ENCODE measurements at regions not wholly inside any gene's neighbourhood (a gene's known extent, or its start where the extent isn't known, plus 50 kb on each side); places are given as distances from the start of the nearest gene placed in this dataset.

GRCh38 chr11:45057938-45058646 lies 88.3 kb upstream of the PRDM11 start:
- Histone ChIP-seq H4K20me1 (ENCODE audit: control insufficient read depth, insufficient read depth, low read depth, low read length) (no peaks in the 10 kb centered on the region), H3K79me2 (ENCODE audit: control insufficient read depth, low read length) (no peaks in the 10 kb centered on the region), H3K27ac (ENCODE audit: low read depth, low read length) (no peak overlapping the region), H3K36me3 (ENCODE audit: control insufficient read depth, low read length) (no peaks in the 10 kb centered on the region), H3K27me3 (ENCODE audit: control insufficient read depth, low read length) (no peaks in the 10 kb centered on the region), H3F3A (ENCODE audit: control insufficient read depth, insufficient read depth) (no peaks in the 10 kb centered on the region), H3K4me1 (ENCODE audit: control insufficient read depth, low read length) (peaks cover 19% of the 10 kb centered on the region), H3K4me3 (ENCODE audit: low read length) (no peak overlapping the region), H3K9me2 (replicated peaks; ENCODE audit: control insufficient read depth, low read length) (no peaks in the 10 kb centered on the region), H3K9me3 (ENCODE audit: control insufficient read depth, insufficient read depth, low read length) (no peaks in the 10 kb centered on the region), H3K4me2 (ENCODE audit: low read length) (no peak overlapping the region)
- TF ChIP-seq EZH2phosphoT487 (IDR thresholded peaks at IDR 0.05; ENCODE audit: borderline replicate concordance, low read length) (no peak), CTCF (IDR thresholded peaks at IDR 0.05; ENCODE audit: low read depth, low read length, poor library complexity, severe bottlenecking) (no peak)

GRCh38 chr11:45058647-45058950 lies 87.8 kb upstream of the PRDM11 start:
- Histone ChIP-seq H3F3A (ENCODE audit: control insufficient read depth, insufficient read depth) (no peaks in the 10 kb centered on the region), H3K9me3 (ENCODE audit: control insufficient read depth, insufficient read depth, low read length) (peaks cover 3% of the 10 kb centered on the region; the same call in 1 of the 2 replicates), H4K20me1 (ENCODE audit: control insufficient read depth, insufficient read depth, low read depth, low read length) (no peaks in the 10 kb centered on the region), H3K9me2 (replicated peaks; ENCODE audit: control insufficient read depth, low read length) (no peaks in the 10 kb centered on the region), H3K4me2 (ENCODE audit: low read length) (no peak overlapping the region), H3K4me1 (ENCODE audit: control insufficient read depth, low read length) (peaks cover 17% of the 10 kb centered on the region), H3K4me3 (ENCODE audit: low read length) (no peak overlapping the region), H3K79me2 (ENCODE audit: control insufficient read depth, low read length) (no peaks in the 10 kb centered on the region), H3K36me3 (ENCODE audit: control insufficient read depth, low read length) (no peaks in the 10 kb centered on the region), H3K27me3 (ENCODE audit: control insufficient read depth, low read length) (no peaks in the 10 kb centered on the region), H3K27ac (ENCODE audit: low read depth, low read length) (no peak overlapping the region)
- TF ChIP-seq EZH2phosphoT487 (IDR thresholded peaks at IDR 0.05; ENCODE audit: borderline replicate concordance, low read length) (no peak), CTCF (IDR thresholded peaks at IDR 0.05; ENCODE audit: low read depth, low read length, poor library complexity, severe bottlenecking) (no peak)

GRCh38 chr11:45060707-45061106 lies 85.7 kb upstream of the PRDM11 start:
- Histone ChIP-seq H3K4me3 (ENCODE audit: low read length) (no peak overlapping the region), H3K9me3 (ENCODE audit: control insufficient read depth, insufficient read depth, low read length) (peaks cover 4% of the 10 kb centered on the region; the same call in 1 of the 2 replicates), H3K9me2 (replicated peaks; ENCODE audit: control insufficient read depth, low read length) (no peaks in the 10 kb centered on the region), H3K27ac (ENCODE audit: low read depth, low read length) (no peak overlapping the region), H3K4me2 (ENCODE audit: low read length) (no peak overlapping the region), H3K4me1 (ENCODE audit: control insufficient read depth, low read length) (peaks cover 12% of the 10 kb centered on the region), H3K27me3 (ENCODE audit: control insufficient read depth, low read length) (no peaks in the 10 kb centered on the region), H3K79me2 (ENCODE audit: control insufficient read depth, low read length) (no peaks in the 10 kb centered on the region), H4K20me1 (ENCODE audit: control insufficient read depth, insufficient read depth, low read depth, low read length) (no peaks in the 10 kb centered on the region), H3F3A (ENCODE audit: control insufficient read depth, insufficient read depth) (no peaks in the 10 kb centered on the region), H3K36me3 (ENCODE audit: control insufficient read depth, low read length) (no peaks in the 10 kb centered on the region)
- TF ChIP-seq EZH2phosphoT487 (IDR thresholded peaks at IDR 0.05; ENCODE audit: borderline replicate concordance, low read length) (no peak), CTCF (IDR thresholded peaks at IDR 0.05; ENCODE audit: low read depth, low read length, poor library complexity, severe bottlenecking) (no peak)

Data from DOHH2 (cell line).